T-helper 17 cell (primary cell): ENCODE measurements at regions not wholly inside any gene's neighbourhood (a gene's known extent, or its start where the extent isn't known, plus 50 kb on each side); places are given as distances from the start of the nearest gene placed in this dataset.

ENCODE experiments used
- ATAC-seq: fragments of 150-1000 bp; cut with Tn5 transposase; 2 replicates; pipeline ENCODE4 v1.10.0; 2021; ENCODE audit warnings: mild to moderate bottlenecking, moderate library complexity
- DNase-seq, 3 donors: peaks; one replicate each; pipeline versions ENCODE4 v3.0.0 to v3.0.0-alpha.2; 2020 to 2021
- H3K9me3 ChIP-seq: one replicate; pipeline ENCODE4 v1.7.0; 2013; ENCODE audit warnings: low read length, mild to moderate bottlenecking; ENCODE audit not compliant: control insufficient read depth, poor library complexity, severe bottlenecking
- H3K27ac Mint-ChIP-seq: one replicate; pipeline ENCODE4 v1.8.0; 2022; ENCODE audit warnings: mild to moderate bottlenecking, moderate library complexity, mixed read lengths
- H3K27me3 Mint-ChIP-seq: one replicate; pipeline ENCODE4 v1.8.0; 2022; ENCODE audit warnings: mixed read lengths
- H3K36me3 Mint-ChIP-seq: one replicate; pipeline ENCODE4 v1.8.0; 2022; ENCODE audit warnings: low read depth, mixed read lengths
- H3K4me1 Mint-ChIP-seq: one replicate; pipeline ENCODE4 v1.8.0; 2022; ENCODE audit warnings: mild to moderate bottlenecking, mixed read lengths
- H3K4me3 Mint-ChIP-seq: one replicate; pipeline ENCODE4 v1.8.0; 2022; ENCODE audit warnings: mild to moderate bottlenecking, moderate library complexity, mixed read lengths

DNA sequence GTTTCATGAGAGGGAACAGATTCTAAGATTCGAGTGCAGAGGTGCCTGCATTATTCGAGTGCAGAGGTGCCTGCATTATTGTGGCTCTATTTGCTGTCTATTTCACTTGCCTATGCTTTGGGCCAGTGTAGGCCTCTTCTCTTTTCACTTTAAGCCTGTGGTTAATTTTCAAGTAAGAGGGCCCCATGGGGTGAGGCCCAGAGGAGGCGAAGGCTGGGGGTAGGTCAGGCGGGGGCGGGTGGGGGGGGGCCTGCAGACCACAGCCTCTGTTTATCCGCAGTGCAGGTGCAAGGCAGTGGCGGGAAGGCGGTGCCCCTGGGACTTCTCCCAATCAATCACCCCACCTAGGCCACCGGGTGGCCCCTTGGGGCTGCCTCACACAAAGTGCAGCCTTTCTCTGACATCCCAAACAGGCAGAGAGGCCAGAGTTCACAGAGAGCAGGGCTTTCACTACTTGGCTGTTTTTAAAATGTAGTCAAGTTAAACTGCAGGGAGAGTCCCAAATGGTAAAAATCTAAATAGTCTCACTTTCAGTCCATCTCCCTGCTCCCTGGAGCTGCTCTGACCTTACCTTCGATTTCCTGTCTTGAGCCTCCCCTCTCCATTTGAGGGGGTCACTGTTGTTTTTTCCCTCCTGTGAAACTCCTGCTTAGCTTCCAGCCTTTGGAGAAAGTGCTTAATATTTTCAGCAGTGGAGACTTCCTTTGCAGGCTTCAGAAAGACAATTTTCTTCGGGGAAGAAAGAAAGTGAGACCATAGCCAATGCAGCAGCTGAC lies 249.0 kb downstream of the DLEU7 start:
- ATAC-seq (peak; percentile 60), DNase-seq (no peak)
- peaks cover 32% of the 10 kb centered on the region for H3K4me1 Mint-ChIP-seq
- no peaks in the 10 kb centered on the region for H3K27me3 Mint-ChIP-seq
- peak overlapping the region; percentile 55 for H3K4me3 Mint-ChIP-seq
- H3K9me3 ChIP-seq: no peaks in the 10 kb centered on the region
- peak overlapping the region; percentile 86 for H3K27ac Mint-ChIP-seq
- H3K36me3 Mint-ChIP-seq: peaks cover 3% of the 10 kb centered on the region

DNA sequence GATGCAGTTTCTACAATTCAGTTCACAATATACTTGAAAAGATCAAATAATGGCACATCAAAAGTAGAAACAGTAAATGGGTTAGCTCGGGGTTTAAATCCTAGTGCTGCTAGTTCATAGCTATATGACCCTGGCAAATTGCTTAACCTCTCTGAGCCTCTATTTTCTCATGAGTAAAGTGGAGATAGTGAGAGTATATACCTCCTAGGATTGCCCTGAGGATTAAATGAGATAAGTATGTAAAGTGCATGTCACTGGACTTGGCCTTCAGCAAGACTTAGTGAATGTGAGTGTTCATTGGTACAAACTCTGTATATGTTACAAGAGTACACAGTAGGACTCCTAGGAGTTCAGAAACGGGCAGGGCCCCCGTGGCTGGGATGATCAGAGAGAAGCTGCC lies 248.3 kb downstream of the DLEU7 start:
- DNase-seq (no peak), ATAC-seq (no peak)
- no peaks in the 10 kb centered on the region for H3K27me3 Mint-ChIP-seq
- H3K4me3 Mint-ChIP-seq: no peak overlapping the region
- peaks cover 32% of the 10 kb centered on the region for H3K4me1 Mint-ChIP-seq
- H3K9me3 ChIP-seq: no peaks in the 10 kb centered on the region
- peak overlapping the region; percentile 86 for H3K27ac Mint-ChIP-seq
- H3K36me3 Mint-ChIP-seq: peaks cover 3% of the 10 kb centered on the region

DNA sequence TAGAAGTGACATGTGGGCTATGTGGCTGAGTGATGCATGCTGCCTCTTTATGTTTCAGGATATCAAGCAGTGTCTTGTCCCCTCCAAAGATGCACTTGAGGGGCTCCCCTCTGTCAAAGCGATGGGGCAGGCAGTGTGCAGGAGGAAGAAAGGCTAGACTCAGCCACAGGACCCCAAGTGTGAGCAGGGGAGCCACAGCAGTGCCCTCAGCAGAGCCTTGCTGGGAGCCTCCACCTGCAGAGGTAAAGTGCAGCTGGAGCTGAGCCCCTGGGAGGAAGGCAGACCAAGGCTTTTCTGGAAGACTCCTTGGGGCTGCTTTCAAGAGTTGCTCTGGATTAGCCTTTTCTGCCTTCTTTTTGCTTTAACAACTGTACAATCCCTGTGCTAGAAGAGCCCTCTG lies 247.3 kb downstream of the DLEU7 start:
- no peaks in the 10 kb centered on the region for H3K9me3 ChIP-seq
- ATAC-seq: no peak
- DNase-seq: no peak
- H3K36me3 Mint-ChIP-seq: peaks cover 3% of the 10 kb centered on the region
- no peak overlapping the region for H3K4me3 Mint-ChIP-seq
- no peaks in the 10 kb centered on the region for H3K27me3 Mint-ChIP-seq
- H3K27ac Mint-ChIP-seq: no peak overlapping the region
- H3K4me1 Mint-ChIP-seq: peaks cover 32% of the 10 kb centered on the region

- no peak for DNase-seq
- Mint-ChIP-seq H3K27ac (no peak overlapping the region), H3K27me3 (no peaks in the 10 kb centered on the region), H3K4me3 (peak overlapping the region; percentile 49), H3K4me1 (peaks cover 32% of the 10 kb centered on the region), H3K36me3 (peaks cover 3% of the 10 kb centered on the region)
- ATAC-seq: no peak
- no peaks in the 10 kb centered on the region for H3K9me3 ChIP-seq
Observed at GRCh38 chr13:50596776-50597203, 246.7 kb downstream of the DLEU7 start.

GRCh38 chr13:50598338-50598737 lies 245.2 kb downstream of the DLEU7 start:
- Mint-ChIP-seq H3K27ac (no peak overlapping the region), H3K27me3 (no peaks in the 10 kb centered on the region), H3K36me3 (peaks cover 3% of the 10 kb centered on the region), H3K4me3 (no peak overlapping the region), H3K4me1 (peaks cover 26% of the 10 kb centered on the region)
- DNase-seq (no peak), ATAC-seq (no peak)
- H3K9me3 ChIP-seq: no peaks in the 10 kb centered on the region

- no peak overlapping the region for H3K4me3 Mint-ChIP-seq
- no peaks in the 10 kb centered on the region for H3K9me3 ChIP-seq
- H3K27ac Mint-ChIP-seq: no peak overlapping the region
- no peaks in the 10 kb centered on the region for H3K27me3 Mint-ChIP-seq
- H3K36me3 Mint-ChIP-seq: peaks cover 3% of the 10 kb centered on the region
- DNase-seq (no peak), ATAC-seq (no peak)
- H3K4me1 Mint-ChIP-seq: peaks cover 23% of the 10 kb centered on the region
Observed at GRCh38 chr13:50599046-50599445, 244.4 kb downstream of the DLEU7 start.

DNA sequence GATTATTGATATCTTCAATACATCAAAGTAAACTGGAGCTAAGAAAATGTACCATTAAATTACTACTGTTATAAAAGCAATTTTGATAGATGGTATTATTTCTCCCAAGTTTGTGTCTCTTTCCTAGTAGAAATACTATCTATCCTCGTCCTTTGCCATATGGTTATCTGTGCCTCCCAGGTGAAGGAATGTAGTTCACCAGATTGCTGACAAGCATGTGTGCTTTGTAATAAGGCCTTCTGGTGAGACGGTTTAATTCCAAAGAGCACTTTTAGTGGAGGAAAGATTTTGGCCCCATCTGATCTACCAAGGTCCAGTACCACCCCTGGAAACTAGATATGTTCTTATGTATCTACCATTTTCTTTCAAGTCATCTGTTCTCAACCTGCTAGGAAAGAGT lies 243.6 kb downstream of the DLEU7 start:
- no peak for ATAC-seq
- H3K36me3 Mint-ChIP-seq: peaks cover 3% of the 10 kb centered on the region
- peaks cover 17% of the 10 kb centered on the region for H3K4me1 Mint-ChIP-seq

GRCh38 chr13:50608370-50608769 lies 235.1 kb downstream of the DLEU7 start:
- no peak overlapping the region for H3K27ac Mint-ChIP-seq
- no peaks in the 10 kb centered on the region for H3K9me3 ChIP-seq
- no peak for DNase-seq
- peaks cover 18% of the 10 kb centered on the region for H3K27me3 Mint-ChIP-seq
- H3K4me3 Mint-ChIP-seq: no peak overlapping the region
- no peak for ATAC-seq
- peaks cover 16% of the 10 kb centered on the region for H3K4me1 Mint-ChIP-seq
- no peaks in the 10 kb centered on the region for H3K36me3 Mint-ChIP-seq

More for the DNA sequence above, 243.6 kb downstream of the DLEU7 start:
- H3K27ac Mint-ChIP-seq: no peak overlapping the region
- H3K9me3 ChIP-seq: no peaks in the 10 kb centered on the region
- H3K27me3 Mint-ChIP-seq: no peaks in the 10 kb centered on the region
- no peak for DNase-seq
- H3K4me3 Mint-ChIP-seq: no peak overlapping the region

GRCh38 chr13:50609011-50609410 lies 234.5 kb downstream of the DLEU7 start:
- no peak overlapping the region for H3K27ac Mint-ChIP-seq

DNA sequence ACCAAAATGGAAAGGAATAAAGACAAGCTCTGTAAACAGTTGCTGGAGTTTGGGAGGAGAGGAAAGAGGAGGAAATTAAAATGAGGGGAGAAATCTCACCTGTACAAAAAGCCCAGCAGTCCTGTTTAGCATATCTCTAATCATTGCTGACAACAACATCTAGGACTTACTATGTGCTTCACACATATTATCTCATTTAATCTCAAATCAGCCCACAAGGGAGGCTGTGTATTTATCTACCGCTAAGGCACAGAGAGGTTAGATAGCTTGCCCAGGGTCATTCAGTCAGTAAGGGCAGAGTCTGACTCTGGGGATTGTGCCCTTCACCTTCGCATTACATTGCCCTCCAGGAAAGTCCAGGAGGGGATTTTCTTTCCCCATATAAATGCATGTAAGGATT lies 233.3 kb downstream of the DLEU7 start:
- Mint-ChIP-seq H3K4me3 (no peak overlapping the region), H3K27me3 (peaks cover 18% of the 10 kb centered on the region), H3K36me3 (no peaks in the 10 kb centered on the region), H3K27ac (no peak overlapping the region), H3K4me1 (peaks cover 14% of the 10 kb centered on the region)
- no peak for DNase-seq
- no peaks in the 10 kb centered on the region for H3K9me3 ChIP-seq
- ATAC-seq: no peak

More at GRCh38 chr13:50609011-50609410, 234.5 kb downstream of the DLEU7 start:
- no peaks in the 10 kb centered on the region for H3K9me3 ChIP-seq
- H3K36me3 Mint-ChIP-seq: no peaks in the 10 kb centered on the region
- H3K27me3 Mint-ChIP-seq: peaks cover 18% of the 10 kb centered on the region
- DNase-seq (no peak), ATAC-seq (no peak)
- H3K4me3 Mint-ChIP-seq: no peak overlapping the region
- H3K4me1 Mint-ChIP-seq: peaks cover 16% of the 10 kb centered on the region

- Mint-ChIP-seq H3K4me3 (no peak overlapping the region), H3K27me3 (peaks cover 18% of the 10 kb centered on the region), H3K36me3 (no peaks in the 10 kb centered on the region), H3K27ac (no peak overlapping the region), H3K4me1 (peaks cover 14% of the 10 kb centered on the region)
- no peaks in the 10 kb centered on the region for H3K9me3 ChIP-seq
- peak; percentile 77 for ATAC-seq
- DNase-seq: no peak
Observed at GRCh38 chr13:50611117-50611781, 232.2 kb downstream of the DLEU7 start.

GRCh38 chr13:50612717-50613116 lies 230.8 kb downstream of the DLEU7 start:
- H3K36me3 Mint-ChIP-seq: no peaks in the 10 kb centered on the region
- peaks cover 18% of the 10 kb centered on the region for H3K27me3 Mint-ChIP-seq
- peaks cover 18% of the 10 kb centered on the region for H3K4me1 Mint-ChIP-seq
- H3K27ac Mint-ChIP-seq: no peak overlapping the region
- no peaks in the 10 kb centered on the region for H3K9me3 ChIP-seq
- no peak for DNase-seq
- ATAC-seq: no peak
- H3K4me3 Mint-ChIP-seq: no peak overlapping the region

- no peak overlapping the region for H3K4me3 Mint-ChIP-seq
- peaks cover 18% of the 10 kb centered on the region for H3K4me1 Mint-ChIP-seq
- no peak for DNase-seq
- no peaks in the 10 kb centered on the region for H3K9me3 ChIP-seq
- ATAC-seq: no peak
- no peaks in the 10 kb centered on the region for H3K36me3 Mint-ChIP-seq
- peaks cover 18% of the 10 kb centered on the region for H3K27me3 Mint-ChIP-seq
- H3K27ac Mint-ChIP-seq: no peak overlapping the region
Observed at GRCh38 chr13:50613356-50613831, 230.1 kb downstream of the DLEU7 start.
